Cardiac muscle cell (in vitro differentiated cells and primary cell): ENCODE measurements at regions not wholly inside any gene's neighbourhood (a gene's known extent, or its start where the extent isn't known, plus 50 kb on each side); places are given as distances from the start of the nearest gene placed in this dataset.

Experiments used
- DNase-seq, 2 donors: peaks; one replicate each; pipeline versions ENCODE4 v3.0.0 to v3.0.0-alpha.2; 2010 to 2017; ENCODE audit warnings: low read depth in 1 of 2, low spot score in 1 of 2
- H3K27ac ChIP-seq: fragments of 200-600 bp; sonication (generic); 2 replicates; pipeline ENCODE4 v1.5.1; 2016
- H3K27me3 ChIP-seq: fragments of 200-600 bp; sonication (generic); 2 replicates; pipeline ENCODE4 v1.6.0; 2016; ENCODE audit warnings: control low read depth
- H3K36me3 ChIP-seq: fragments of 200-600 bp; sonication (generic); 2 replicates; pipeline ENCODE4 v1.5.1; 2016; ENCODE audit warnings: control low read depth
- H3K4me1 ChIP-seq: fragments of 200-600 bp; sonication (generic); 2 replicates; pipeline ENCODE4 v1.8.1; 2017; ENCODE audit warnings: low read depth, mild to moderate bottlenecking, mixed run types
- H3K4me3 ChIP-seq: fragments of 200-600 bp; sonication (generic); 2 replicates; pipeline ENCODE4 v1.5.1; 2016; ENCODE audit warnings: mild to moderate bottlenecking
- H3K9me3 ChIP-seq: fragments of 200-600 bp; sonication (generic); 2 replicates; pipeline ENCODE4 v1.5.1; 2017; ENCODE audit warnings: low read depth, mild to moderate bottlenecking, control low read depth
- TF ChIP-seq, protein P1 (sequence below): IDR thresholded peaks from 2 replicates; pipeline ENCODE4 v1.5.1; 2012; ENCODE audit warnings: low read depth, mild to moderate bottlenecking, low read length

DNA sequence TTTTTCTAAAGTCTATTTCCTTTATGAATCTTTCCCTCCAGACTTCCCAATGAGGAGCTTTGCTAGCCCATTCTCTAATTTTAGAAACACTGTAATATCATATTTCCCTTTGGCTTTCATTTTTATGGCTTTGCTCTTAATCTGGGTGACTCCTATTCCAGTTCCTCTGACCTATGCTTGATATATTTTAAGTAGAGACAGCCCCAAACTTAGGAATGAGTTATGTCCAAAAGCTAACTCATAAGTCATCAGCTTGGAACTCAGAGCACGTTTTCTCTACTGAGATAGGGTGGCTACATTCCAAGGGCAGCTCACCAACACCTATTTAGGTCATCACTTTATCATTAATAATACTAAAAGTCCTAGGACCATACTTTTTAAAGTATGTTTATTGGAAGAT, 77.8 kb downstream of the OR13H1 start:
- Histone ChIP-seq H3K4me1 (no peaks in the 10 kb centered on the region), H3K9me3 (no peaks in the 10 kb centered on the region), H3K36me3 (no peaks in the 10 kb centered on the region), H3K27me3 (no peaks in the 10 kb centered on the region), H3K27ac (no peak overlapping the region), H3K4me3 (no peak overlapping the region)
- no peak for DNase-seq
- TF ChIP-seq, protein P1, sequence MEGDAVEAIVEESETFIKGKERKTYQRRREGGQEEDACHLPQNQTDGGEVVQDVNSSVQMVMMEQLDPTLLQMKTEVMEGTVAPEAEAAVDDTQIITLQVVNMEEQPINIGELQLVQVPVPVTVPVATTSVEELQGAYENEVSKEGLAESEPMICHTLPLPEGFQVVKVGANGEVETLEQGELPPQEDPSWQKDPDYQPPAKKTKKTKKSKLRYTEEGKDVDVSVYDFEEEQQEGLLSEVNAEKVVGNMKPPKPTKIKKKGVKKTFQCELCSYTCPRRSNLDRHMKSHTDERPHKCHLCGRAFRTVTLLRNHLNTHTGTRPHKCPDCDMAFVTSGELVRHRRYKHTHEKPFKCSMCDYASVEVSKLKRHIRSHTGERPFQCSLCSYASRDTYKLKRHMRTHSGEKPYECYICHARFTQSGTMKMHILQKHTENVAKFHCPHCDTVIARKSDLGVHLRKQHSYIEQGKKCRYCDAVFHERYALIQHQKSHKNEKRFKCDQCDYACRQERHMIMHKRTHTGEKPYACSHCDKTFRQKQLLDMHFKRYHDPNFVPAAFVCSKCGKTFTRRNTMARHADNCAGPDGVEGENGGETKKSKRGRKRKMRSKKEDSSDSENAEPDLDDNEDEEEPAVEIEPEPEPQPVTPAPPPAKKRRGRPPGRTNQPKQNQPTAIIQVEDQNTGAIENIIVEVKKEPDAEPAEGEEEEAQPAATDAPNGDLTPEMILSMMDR = no peak

DNA sequence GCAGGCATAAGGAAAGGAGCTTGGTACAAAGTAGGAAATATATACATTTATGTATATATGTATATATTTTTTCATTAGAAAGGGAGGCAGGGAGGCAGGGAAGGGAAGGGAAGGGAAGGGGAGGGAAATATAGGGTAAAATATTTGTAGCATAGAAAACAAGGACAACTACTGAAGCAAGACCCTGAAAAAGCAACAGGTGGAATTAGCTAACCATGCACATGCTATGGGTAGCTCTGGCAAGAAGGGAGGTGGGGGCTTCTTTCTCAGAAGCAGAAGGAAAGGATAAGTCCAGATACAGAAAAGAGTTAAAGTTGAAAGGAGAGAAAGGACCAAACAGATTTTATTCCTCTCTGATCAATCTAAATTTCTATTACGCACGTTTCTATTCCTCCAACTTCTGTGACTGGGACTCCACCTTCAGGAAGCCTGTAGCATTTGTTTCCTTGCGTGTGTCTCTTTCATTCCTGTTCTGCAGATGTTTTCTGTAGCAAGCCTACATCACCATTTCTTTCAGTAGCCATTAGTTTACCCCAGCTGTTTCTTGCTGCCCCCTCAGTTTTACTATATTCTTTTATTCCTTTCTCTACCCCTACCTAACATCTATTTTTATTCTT, 82.9 kb downstream of the OR13H1 start:
- H3K4me3 ChIP-seq = no peak overlapping the region
- peaks cover 7% of the 10 kb centered on the region for H3K4me1 ChIP-seq
- peak; percentile 7 to 17 for DNase-seq
- H3K27ac ChIP-seq = no peak overlapping the region
- no peaks in the 10 kb centered on the region for H3K36me3 ChIP-seq
- TF ChIP-seq, protein P1 = peak; percentile 5
- no peaks in the 10 kb centered on the region for H3K9me3 ChIP-seq
- no peaks in the 10 kb centered on the region for H3K27me3 ChIP-seq

GRCh38 chrX:131630534-131630933, 86.7 kb downstream of the OR13H1 start:
- Histone ChIP-seq H3K27ac (no peak overlapping the region), H3K27me3 (peaks cover 3% of the 10 kb centered on the region), H3K9me3 (no peaks in the 10 kb centered on the region), H3K36me3 (no peaks in the 10 kb centered on the region), H3K4me3 (no peak overlapping the region), H3K4me1 (peaks cover 9% of the 10 kb centered on the region)
- DNase-seq = peak in 1 of 2 donors; percentile 3
- TF ChIP-seq, protein P1 = no peak

DNA sequence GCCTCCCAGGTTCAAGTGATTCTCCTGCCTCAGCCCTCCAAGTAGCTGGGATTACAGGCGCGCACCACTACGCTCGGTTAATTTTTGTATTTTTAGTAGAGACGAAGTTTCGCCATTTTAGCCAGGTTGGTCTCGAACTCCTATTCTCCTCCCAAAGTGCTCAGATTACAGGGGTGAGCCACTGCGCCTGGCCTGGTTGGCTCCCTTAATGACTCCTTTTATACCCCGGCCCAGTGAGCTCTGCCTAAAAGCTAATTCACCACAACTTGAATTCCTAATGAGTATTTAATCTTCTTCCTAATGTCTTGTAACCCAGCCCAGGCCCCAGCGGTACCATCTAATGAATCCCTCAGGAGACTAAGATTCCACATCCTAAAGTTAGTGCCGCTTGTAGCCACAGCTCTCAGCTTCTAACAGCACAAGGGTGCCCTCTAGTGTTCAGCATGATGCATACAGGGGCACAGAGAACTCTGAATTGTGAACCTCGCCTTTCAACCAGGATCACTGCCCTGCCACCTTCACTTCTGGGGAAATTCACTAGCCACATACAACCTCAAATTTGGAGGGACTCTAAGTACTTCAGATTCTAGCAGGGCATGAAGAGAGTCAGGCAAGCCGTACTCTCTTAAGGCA, 89.5 kb downstream of the OR13H1 start:
- H3K4me3 ChIP-seq = no peak overlapping the region
- DNase-seq = peak; percentile 59 to 86
- H3K27ac ChIP-seq = no peak overlapping the region
- H3K9me3 ChIP-seq = no peaks in the 10 kb centered on the region
- peaks cover 9% of the 10 kb centered on the region for H3K4me1 ChIP-seq
- peaks cover 3% of the 10 kb centered on the region for H3K27me3 ChIP-seq
- no peaks in the 10 kb centered on the region for H3K36me3 ChIP-seq
- TF ChIP-seq, protein P1 = peak; percentile 69

- H3K27me3 ChIP-seq = peaks cover 6% of the 10 kb centered on the region
- H3K9me3 ChIP-seq = no peaks in the 10 kb centered on the region
- H3K36me3 ChIP-seq = no peaks in the 10 kb centered on the region
- no peak overlapping the region for H3K4me3 ChIP-seq
- TF ChIP-seq, protein P1 = no peak
- no peak overlapping the region for H3K27ac ChIP-seq
- no peak for DNase-seq
- H3K4me1 ChIP-seq = peaks cover 9% of the 10 kb centered on the region
Measured at GRCh38 chrX:131634900-131635299, 91.0 kb downstream of the OR13H1 start.
